Ovary (tissue), 3 donors: ENCODE measurements at regions not wholly inside any gene's neighbourhood (a gene's known extent, or its start where the extent isn't known, plus 50 kb on each side); places are given as distances from the start of the nearest gene placed in this dataset.

Source experiments
- CTCF ChIP-seq, 3 donors: fragments of 450-650 bp in 2 of 3; fragments of 200-600 bp in 1 of 3; IDR thresholded peaks; one replicate each; pipeline versions ENCODE4 v1.5.1 to v1.8.0; 2016 to 2022; ENCODE audit warnings: antibody characterized with exemption in 3 of 3, mild to moderate bottlenecking in 1 of 3
- POLR2A ChIP-seq: fragments of 450-650 bp; IDR thresholded peaks from one replicate; pipeline ENCODE4 v1.6.1; 2017; ENCODE audit warnings: antibody characterized with exemption, mild to moderate bottlenecking, moderate library complexity
- donor health status: DM: no; HTN: no; CAD: no.

GRCh38 chr5:145450286-145450885, 384.8 kb downstream of the PRELID2 start:
- TF ChIP-seq CTCF (IDR thresholded peaks at IDR 0.05) (no peak), POLR2A (no peak)
